GM13977 (cell line): ENCODE measurements at regions not wholly inside any gene's neighbourhood (a gene's known extent, or its start where the extent isn't known, plus 50 kb on each side); places are given as distances from the start of the nearest gene placed in this dataset.

ENCODE experiments used
- DNase-seq: peaks from one replicate; pipeline ENCODE4 v3.0.0; 2012; ENCODE audit warnings: low spot score
- CTCF ChIP-seq: IDR thresholded peaks from 2 replicates; pipeline ENCODE4 v1.5.1; 2012; ENCODE audit warnings: mild to moderate bottlenecking, control low read depth; ENCODE audit not compliant: insufficient read depth; ENCODE audit errors: extremely low read depth, missing control alignments
- in situ Hi-C: fragments of 300-500 bp; cut with MboI; formaldehyde crosslinking; loops from one replicate; pipeline ENCODE4 v1.12.0; 2022; ENCODE audit warnings: low sequenced_read_pairs, low pct_unique_long_range_greater_than_20kb, mixed read lengths, inconsistent platforms; ENCODE audit not compliant: unreplicated experiment

- in situ Hi-C loops, result no loop called here
- TF ChIP-seq CTCF, result no peak
- DNase-seq, result no peak
Measured at GRCh38 chr15:61295239-61295638, 66.1 kb upstream of the RORA start.

GRCh38 chr15:61282661-61283060 lies 53.6 kb upstream of the RORA start:
- no peak for TF ChIP-seq CTCF
- in situ Hi-C loops, result no loop called here

GRCh38 chr15:61281328-61281727 lies 52.2 kb upstream of the RORA start:
- in situ Hi-C loops, result no loop called here

More at GRCh38 chr15:61282661-61283060, 53.6 kb upstream of the RORA start:
- no peak for DNase-seq

More at GRCh38 chr15:61281328-61281727, 52.2 kb upstream of the RORA start:
- no peak for DNase-seq
- TF ChIP-seq CTCF, result no peak
